HFFc6 (cell line): ENCODE measurements at regions not wholly inside any gene's neighbourhood (a gene's known extent, or its start where the extent isn't known, plus 50 kb on each side); places are given as distances from the start of the nearest gene placed in this dataset.
A peak's percentile ranks its signal among the peaks of the same experiment; 100 is the strongest.

Source experiments
- DNase-seq: peaks from one replicate; pipeline ENCODE4 v3.0.0-alpha.2; 2018
- H3K27ac Mint-ChIP-seq: 2 replicates; pipeline ENCODE4 v1.8.0; 2020; ENCODE audit warnings: mild to moderate bottlenecking, mixed read lengths
- H3K27me3 Mint-ChIP-seq: 2 replicates; pipeline ENCODE4 v1.8.0; 2021; ENCODE audit warnings: mild to moderate bottlenecking, moderate library complexity, mixed read lengths; ENCODE audit not compliant: insufficient read depth
- H3K36me3 Mint-ChIP-seq: 2 replicates; pipeline ENCODE4 v1.8.0; 2021; ENCODE audit warnings: low read depth, mixed read lengths
- H3K4me1 Mint-ChIP-seq: 2 replicates; pipeline ENCODE4 v1.8.0; 2020; ENCODE audit warnings: low read depth, mixed read lengths
- H3K4me3 Mint-ChIP-seq: 2 replicates; pipeline ENCODE4 v1.8.0; 2020; ENCODE audit warnings: mild to moderate bottlenecking, moderate library complexity, mixed read lengths
- H3K9me3 Mint-ChIP-seq: 2 replicates; pipeline ENCODE4 v1.8.0; 2020; ENCODE audit warnings: mild to moderate bottlenecking, mixed read lengths
- CTCF ChIP-seq: fragments of 200-600 bp; sonication (generic); IDR thresholded peaks from 2 replicates; pipeline ENCODE4 v1.5.0; 2021; ENCODE audit warnings: antibody characterized with exemption, mild to moderate bottlenecking

- H3K9me3 Mint-ChIP-seq, result peaks cover 4% of the 10 kb centered on the region; the same call in 1 of the 2 replicates
- no peak for DNase-seq
- H3K27me3 Mint-ChIP-seq, result no peaks in the 10 kb centered on the region; the same call in 1 of the 2 replicates
- H3K36me3 Mint-ChIP-seq, result peaks cover 15% of the 10 kb centered on the region
- H3K27ac Mint-ChIP-seq, result no peak overlapping the region
- peaks cover 51% of the 10 kb centered on the region for H3K4me1 Mint-ChIP-seq
- TF ChIP-seq CTCF, result 0 out of 2 replicates have a peak, but pooled peaks have one; percentile 10
- no peak overlapping the region for H3K4me3 Mint-ChIP-seq
These were observed 616.1 kb upstream of the ADAMTS5 start for GRCh38 chr21:27582948-27583430.

- no peak overlapping the region for H3K27ac Mint-ChIP-seq
- H3K4me1 Mint-ChIP-seq, result peaks cover 50% of the 10 kb centered on the region
- peaks cover 4% of the 10 kb centered on the region; the same call in 1 of the 2 replicates for H3K9me3 Mint-ChIP-seq
- H3K4me3 Mint-ChIP-seq, result no peak overlapping the region
- no peak for TF ChIP-seq CTCF
- H3K36me3 Mint-ChIP-seq, result peaks cover 15% of the 10 kb centered on the region
- DNase-seq, result no peak
- H3K27me3 Mint-ChIP-seq, result no peaks in the 10 kb centered on the region; the same call in 1 of the 2 replicates
These were observed 615.5 kb upstream of the ADAMTS5 start for GRCh38 chr21:27582246-27582947.

- Mint-ChIP-seq H3K4me1 (peaks cover 46% of the 10 kb centered on the region), H3K36me3 (peaks cover 15% of the 10 kb centered on the region), H3K27ac (peak overlapping the region; percentile 75), H3K9me3 (peaks cover 4% of the 10 kb centered on the region; the same call in 1 of the 2 replicates), H3K4me3 (0 out of 2 replicates have a peak overlapping the region, but pooled peaks have one; percentile 15), H3K27me3 (no peaks in the 10 kb centered on the region; the same call in 1 of the 2 replicates)
- DNase-seq, result peak; percentile 49
- TF ChIP-seq CTCF, result no peak
These were observed 614.3 kb upstream of the ADAMTS5 start for GRCh38 chr21:27581168-27581567.

GRCh38 chr21:27580276-27580675 lies 613.4 kb upstream of the ADAMTS5 start:
- peaks cover 4% of the 10 kb centered on the region; the same call in 1 of the 2 replicates for H3K9me3 Mint-ChIP-seq
- no peak for TF ChIP-seq CTCF
- peaks cover 44% of the 10 kb centered on the region for H3K4me1 Mint-ChIP-seq
- H3K27ac Mint-ChIP-seq, result no peak overlapping the region
- peak; percentile 67 for DNase-seq
- H3K27me3 Mint-ChIP-seq, result no peaks in the 10 kb centered on the region; the same call in 1 of the 2 replicates
- peaks cover 15% of the 10 kb centered on the region for H3K36me3 Mint-ChIP-seq
- H3K4me3 Mint-ChIP-seq, result no peak overlapping the region

GRCh38 chr21:27578741-27579265 lies 611.9 kb upstream of the ADAMTS5 start:
- no peak for TF ChIP-seq CTCF

More at GRCh38 chr21:27578741-27579265, 611.9 kb upstream of the ADAMTS5 start:
- no peak for DNase-seq
- Mint-ChIP-seq H3K4me1 (peaks cover 42% of the 10 kb centered on the region), H3K4me3 (no peak overlapping the region), H3K36me3 (peaks cover 23% of the 10 kb centered on the region), H3K27me3 (no peaks in the 10 kb centered on the region; the same call in 1 of the 2 replicates), H3K9me3 (peaks cover 6% of the 10 kb centered on the region), H3K27ac (no peak overlapping the region)
